ENCODE measurements at regions not wholly inside any gene's neighbourhood (a gene's known extent, or its start where the extent isn't known, plus 50 kb on each side); places are given as distances from the start of the nearest gene placed in this dataset.

DNA sequence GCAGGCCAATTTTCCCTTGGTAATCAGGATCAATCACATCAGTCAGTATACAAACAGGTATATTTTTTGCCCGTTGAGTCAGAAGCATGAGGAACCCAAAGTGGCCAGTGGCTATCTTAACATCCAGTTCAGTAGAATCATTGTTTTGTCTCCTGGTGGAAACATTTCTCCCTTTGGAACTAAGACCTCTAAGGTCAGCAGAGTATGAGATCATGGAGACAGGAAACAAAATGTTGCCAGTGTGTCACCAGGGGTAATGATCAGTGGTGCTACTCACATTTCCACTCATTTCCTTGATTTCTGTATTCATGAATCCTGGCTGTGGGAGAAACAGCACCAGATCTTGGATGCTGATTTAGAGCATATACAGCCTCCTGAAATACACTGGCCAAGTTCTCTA is 553.0 kb downstream of the CSNK1G3 start (continued):
- no peak for TF ChIP-seq KDM4A (IDR thresholded peaks at IDR 0.05; ENCODE audit: low read depth, low read length, severe bottlenecking)
- TF ChIP-seq, protein P1, sequence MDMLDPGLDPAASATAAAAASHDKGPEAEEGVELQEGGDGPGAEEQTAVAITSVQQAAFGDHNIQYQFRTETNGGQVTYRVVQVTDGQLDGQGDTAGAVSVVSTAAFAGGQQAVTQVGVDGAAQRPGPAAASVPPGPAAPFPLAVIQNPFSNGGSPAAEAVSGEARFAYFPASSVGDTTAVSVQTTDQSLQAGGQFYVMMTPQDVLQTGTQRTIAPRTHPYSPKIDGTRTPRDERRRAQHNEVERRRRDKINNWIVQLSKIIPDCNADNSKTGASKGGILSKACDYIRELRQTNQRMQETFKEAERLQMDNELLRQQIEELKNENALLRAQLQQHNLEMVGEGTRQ (IDR thresholded peaks at IDR 0.05; ENCODE audit: low read length), result no peak

All from H1 (cell line).